ENCODE measurements at regions not wholly inside any gene's neighbourhood (a gene's known extent, or its start where the extent isn't known, plus 50 kb on each side); places are given as distances from the start of the nearest gene placed in this dataset.

- intact Hi-C loops (cut with DNase I): no loop called here
These were observed 130.1 kb upstream of the BMP4 start for GRCh38 chr14:54086767-54087166.

GRCh38 chr14:54087376-54087775, 130.8 kb upstream of the BMP4 start:
- no peaks in the 10 kb centered on the region for H3K27me3 ChIP-seq
- 63% methylated on average over 4 of the region's 4 CpGs for WGBS (ENCODE audit: insufficient coverage, low coverage, low lambda C conversion rate, missing lambda C conversion rate)
- DNase-seq: no peak
- no peak for ATAC-seq
- no peaks in the 10 kb centered on the region for H3K36me3 ChIP-seq
- no peak overlapping the region for H3K27ac ChIP-seq
- intact Hi-C loops (cut with DNase I): no loop called here
- H3K4me1 ChIP-seq: peaks cover 0 to 7% (median 0%) of the 10 kb centered on the region in 4 donors
- no peaks in the 10 kb centered on the region for H3K9me3 ChIP-seq
- TF ChIP-seq, protein P1, sequence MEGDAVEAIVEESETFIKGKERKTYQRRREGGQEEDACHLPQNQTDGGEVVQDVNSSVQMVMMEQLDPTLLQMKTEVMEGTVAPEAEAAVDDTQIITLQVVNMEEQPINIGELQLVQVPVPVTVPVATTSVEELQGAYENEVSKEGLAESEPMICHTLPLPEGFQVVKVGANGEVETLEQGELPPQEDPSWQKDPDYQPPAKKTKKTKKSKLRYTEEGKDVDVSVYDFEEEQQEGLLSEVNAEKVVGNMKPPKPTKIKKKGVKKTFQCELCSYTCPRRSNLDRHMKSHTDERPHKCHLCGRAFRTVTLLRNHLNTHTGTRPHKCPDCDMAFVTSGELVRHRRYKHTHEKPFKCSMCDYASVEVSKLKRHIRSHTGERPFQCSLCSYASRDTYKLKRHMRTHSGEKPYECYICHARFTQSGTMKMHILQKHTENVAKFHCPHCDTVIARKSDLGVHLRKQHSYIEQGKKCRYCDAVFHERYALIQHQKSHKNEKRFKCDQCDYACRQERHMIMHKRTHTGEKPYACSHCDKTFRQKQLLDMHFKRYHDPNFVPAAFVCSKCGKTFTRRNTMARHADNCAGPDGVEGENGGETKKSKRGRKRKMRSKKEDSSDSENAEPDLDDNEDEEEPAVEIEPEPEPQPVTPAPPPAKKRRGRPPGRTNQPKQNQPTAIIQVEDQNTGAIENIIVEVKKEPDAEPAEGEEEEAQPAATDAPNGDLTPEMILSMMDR (IDR thresholded peaks at IDR 0.05): no peak
- no peak overlapping the region for H3K4me3 ChIP-seq

More at GRCh38 chr14:54086767-54087166, 130.1 kb upstream of the BMP4 start:
- Histone ChIP-seq H3K27me3 (no peaks in the 10 kb centered on the region), H3K4me1 (peaks cover 0 to 7% (median 0%) of the 10 kb centered on the region in 4 donors), H3K36me3 (no peaks in the 10 kb centered on the region), H3K27ac (no peak overlapping the region), H3K4me3 (no peak overlapping the region), H3K9me3 (no peaks in the 10 kb centered on the region)
- no peak for ATAC-seq
- WGBS (ENCODE audit: insufficient coverage, low coverage, low lambda C conversion rate, missing lambda C conversion rate): 78% methylated on average over 7 of the region's 7 CpGs
- no peak for DNase-seq
- TF ChIP-seq POLR2A (IDR thresholded peaks at IDR 0.05): no peak
- TF ChIP-seq, protein P1 (IDR thresholded peaks at IDR 0.05): no peak

GRCh38 chr14:54088271-54088670, 131.6 kb upstream of the BMP4 start:
- WGBS (ENCODE audit: insufficient coverage, low coverage, low lambda C conversion rate, missing lambda C conversion rate): 18% methylated on average over 3 of the region's 3 CpGs
- no peak for TF ChIP-seq POLR2A (IDR thresholded peaks at IDR 0.05)
- TF ChIP-seq, protein P1 (IDR thresholded peaks at IDR 0.05): no peak
- H3K27ac ChIP-seq: no peak overlapping the region
- no peak for DNase-seq
- H3K27me3 ChIP-seq: no peaks in the 10 kb centered on the region
- no peaks in the 10 kb centered on the region for H3K36me3 ChIP-seq
- ATAC-seq: peak in 1 of 4 donors; percentile 65
- no peaks in the 10 kb centered on the region for H3K9me3 ChIP-seq
- intact Hi-C loops (cut with DNase I): no loop called here
- no peak overlapping the region for H3K4me3 ChIP-seq
- peaks cover 0 to 7% (median 0%) of the 10 kb centered on the region in 4 donors for H3K4me1 ChIP-seq

DNA sequence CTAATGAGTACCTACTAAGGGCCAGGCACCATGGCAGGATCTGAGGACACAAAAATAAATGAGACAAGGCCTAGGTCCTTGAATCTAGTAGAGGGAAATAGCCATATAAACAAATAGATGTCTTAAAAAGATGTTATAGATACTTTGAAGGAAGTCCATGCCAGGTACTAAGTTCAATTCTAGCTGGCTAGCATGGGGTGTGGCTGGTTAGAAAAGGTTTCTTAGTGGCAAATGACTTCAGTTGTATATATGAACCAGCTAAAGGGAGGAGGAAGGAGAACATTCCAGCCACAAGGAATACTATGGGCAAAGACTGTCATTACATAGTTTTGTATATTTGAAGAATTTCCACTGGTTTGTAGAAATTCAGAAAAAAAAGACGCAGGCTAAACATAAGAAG, 133.6 kb upstream of the BMP4 start:
- Histone ChIP-seq H3K4me1 (peaks cover 0 to 7% (median 0%) of the 10 kb centered on the region in 4 donors), H3K36me3 (no peaks in the 10 kb centered on the region), H3K9me3 (peaks cover 0 to 4% (median 0%) of the 10 kb centered on the region in 4 donors), H3K4me3 (no peak overlapping the region), H3K27ac (no peak overlapping the region), H3K27me3 (no peaks in the 10 kb centered on the region)
- 38% methylated on average over 1 of the region's 1 CpG for WGBS (ENCODE audit: insufficient coverage, low coverage, low lambda C conversion rate, missing lambda C conversion rate)
- no peak for ATAC-seq
- TF ChIP-seq, protein P1 (IDR thresholded peaks at IDR 0.05): no peak
- TF ChIP-seq POLR2A (IDR thresholded peaks at IDR 0.05): no peak
- intact Hi-C loops (cut with DNase I): no loop called here
- no peak for DNase-seq

- peaks cover 0 to 4% (median 0%) of the 10 kb centered on the region in 4 donors for H3K9me3 ChIP-seq
- H3K36me3 ChIP-seq: no peaks in the 10 kb centered on the region
- intact Hi-C loops (cut with DNase I): no loop called here
- no peaks in the 10 kb centered on the region for H3K4me1 ChIP-seq
- no peaks in the 10 kb centered on the region for H3K27me3 ChIP-seq
- ATAC-seq: no peak
- TF ChIP-seq POLR2A (IDR thresholded peaks at IDR 0.05): no peak
- TF ChIP-seq, protein P1 (IDR thresholded peaks at IDR 0.05): no peak
- H3K4me3 ChIP-seq: no peak overlapping the region
- no peak overlapping the region for H3K27ac ChIP-seq
- DNase-seq: no peak
These were observed 138.1 kb upstream of the BMP4 start for GRCh38 chr14:54094765-54095164.

Data from right lobe of liver (tissue), 6 donors.